ENCODE measurements at regions not wholly inside any gene's neighbourhood (a gene's known extent, or its start where the extent isn't known, plus 50 kb on each side); places are given as distances from the start of the nearest gene placed in this dataset.

GRCh38 chr7:17206349-17206905, 92.0 kb upstream of the AHR start:
- no peaks in the 10 kb centered on the region for H3K27me3 ChIP-seq
- intact Hi-C loops (cut with DNase I), result no loop called here
- no peak overlapping the region for H3K4me3 ChIP-seq
- 96 to 98% (median 97%) methylated on average over 3 of the region's 3 CpGs for WGBS, 3 donors
- H3K9me3 ChIP-seq, result no peaks in the 10 kb centered on the region
- H3K36me3 ChIP-seq, result no peaks in the 10 kb centered on the region
- H3K4me1 ChIP-seq (ENCODE audit: insufficient read depth), result no peaks in the 10 kb centered on the region
- H3K27ac ChIP-seq, result no peak overlapping the region
- TF ChIP-seq POLR2A (IDR thresholded peaks at IDR 0.05), result no peak
- DNase-seq, result no peak

GRCh38 chr7:17207220-17207619, 91.2 kb upstream of the AHR start:
- no peak overlapping the region for H3K27ac ChIP-seq
- DNase-seq, result no peak
- H3K4me3 ChIP-seq, result no peak overlapping the region
- intact Hi-C loops (cut with DNase I), result no loop called here
- H3K27me3 ChIP-seq, result no peaks in the 10 kb centered on the region
- H3K36me3 ChIP-seq, result no peaks in the 10 kb centered on the region
- WGBS, 3 donors, result 71 to 83% (median 82%) methylated on average over 1 of the region's 1 CpG
- no peaks in the 10 kb centered on the region for H3K4me1 ChIP-seq (ENCODE audit: insufficient read depth)
- no peaks in the 10 kb centered on the region for H3K9me3 ChIP-seq
- TF ChIP-seq POLR2A (IDR thresholded peaks at IDR 0.05) (no peak), EP300 (IDR thresholded peaks at IDR 0.05) (no peak)

GRCh38 chr7:17209101-17209500, 89.4 kb upstream of the AHR start:
- no peaks in the 10 kb centered on the region for H3K36me3 ChIP-seq
- WGBS, 3 donors, result 76 to 96% (median 93%) methylated on average over 3 of the region's 3 CpGs
- no peaks in the 10 kb centered on the region for H3K9me3 ChIP-seq
- no peak overlapping the region for H3K4me3 ChIP-seq
- no peak for DNase-seq
- intact Hi-C loops (cut with DNase I), result no loop called here
- H3K4me1 ChIP-seq (ENCODE audit: insufficient read depth), result no peaks in the 10 kb centered on the region
- TF ChIP-seq POLR2A (IDR thresholded peaks at IDR 0.05), result no peak
- TF ChIP-seq CTCF (IDR thresholded peaks at IDR 0.05), result no peak
- no peak for TF ChIP-seq EP300 (IDR thresholded peaks at IDR 0.05)
- no peaks in the 10 kb centered on the region for H3K27me3 ChIP-seq
- no peak overlapping the region for H3K27ac ChIP-seq

GRCh38 chr7:17211307-17211836, 87.1 kb upstream of the AHR start:
- 87 to 100% (median 94%) methylated on average over 1 of the region's 1 CpG for WGBS, 3 donors
- Histone ChIP-seq H3K36me3 (no peaks in the 10 kb centered on the region), H3K4me1 (ENCODE audit: insufficient read depth) (no peaks in the 10 kb centered on the region), H3K4me3 (no peak overlapping the region), H3K9me3 (peaks cover 0 to 3% of the 10 kb centered on the region in 2 donors), H3K27me3 (no peaks in the 10 kb centered on the region), H3K27ac (no peak overlapping the region)
- intact Hi-C loops (cut with DNase I), result no loop called here
- TF ChIP-seq POLR2A (IDR thresholded peaks at IDR 0.05) (no peak), EP300 (IDR thresholded peaks at IDR 0.05) (no peak), CTCF (IDR thresholded peaks at IDR 0.05) (no peak)
- no peak for DNase-seq

- no peak overlapping the region for H3K4me3 ChIP-seq
- H3K27me3 ChIP-seq, result no peaks in the 10 kb centered on the region
- no peaks in the 10 kb centered on the region for H3K36me3 ChIP-seq
- H3K27ac ChIP-seq, result no peak overlapping the region
- TF ChIP-seq POLR2A (IDR thresholded peaks at IDR 0.05) (no peak), CTCF (IDR thresholded peaks at IDR 0.05) (no peak), EP300 (IDR thresholded peaks at IDR 0.05) (no peak)
- peaks cover 0 to 3% of the 10 kb centered on the region in 2 donors for H3K9me3 ChIP-seq
- DNase-seq, result no peak
- intact Hi-C loops (cut with DNase I), result no loop called here
- no peaks in the 10 kb centered on the region for H3K4me1 ChIP-seq (ENCODE audit: insufficient read depth)
These were observed 86.3 kb upstream of the AHR start for GRCh38 chr7:17212188-17212587.
